GF-D8 (cell line): ENCODE measurements at regions not wholly inside any gene's neighbourhood (a gene's known extent, or its start where the extent isn't known, plus 50 kb on each side); places are given as distances from the start of the nearest gene placed in this dataset.

ENCODE experiments used
- DNase-seq: peaks from one replicate; lab custom pipeline; 2025; lab: John Stamatoyannopoulos, UW

DNA sequence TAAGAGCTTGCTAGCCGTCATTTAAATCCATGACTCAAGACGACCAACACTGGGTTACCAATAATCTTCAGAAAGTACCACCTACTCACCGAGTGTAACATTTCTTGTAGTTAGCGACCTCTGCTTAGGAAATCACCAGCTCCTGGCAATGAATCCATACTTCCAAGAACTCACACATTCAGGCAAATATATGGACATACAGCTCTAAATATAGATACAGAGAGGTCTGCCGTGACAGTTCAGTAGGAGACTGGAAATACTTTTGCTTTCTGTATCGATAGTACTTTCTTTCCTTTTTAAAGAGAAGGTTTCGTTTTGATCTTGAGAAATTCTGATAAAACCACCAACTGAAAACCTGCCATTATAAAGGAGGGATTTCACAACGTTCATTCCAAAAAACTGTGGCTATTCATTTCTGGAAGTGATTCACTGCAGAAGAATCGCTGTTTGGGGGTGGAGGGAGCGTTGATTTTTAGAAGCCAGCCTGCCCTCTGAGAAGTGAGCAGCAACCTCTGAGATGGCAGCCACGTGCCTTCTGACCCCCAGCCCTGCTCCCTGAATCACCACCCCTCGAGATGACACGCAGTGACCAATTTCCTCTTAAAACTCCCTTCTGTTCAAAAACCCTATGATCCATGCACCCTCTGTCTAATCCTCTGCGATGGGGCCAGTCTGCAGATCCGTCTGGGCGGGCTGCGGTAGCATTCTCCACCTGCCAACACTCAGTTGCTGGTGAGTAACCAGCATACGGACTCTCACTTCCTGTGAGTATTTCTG is 179.0 kb upstream of the KLF14 start:
- DNase-seq, result peak; percentile 84

- DNase-seq, result no peak
These were observed 179.9 kb upstream of the KLF14 start for GRCh38 chr7:130913639-130914553.

- DNase-seq, result no peak
These were observed 180.7 kb upstream of the KLF14 start for GRCh38 chr7:130914554-130915294.

GRCh38 chr7:130917669-130918128 is 183.7 kb upstream of the KLF14 start:
- DNase-seq, result no peak

DNA sequence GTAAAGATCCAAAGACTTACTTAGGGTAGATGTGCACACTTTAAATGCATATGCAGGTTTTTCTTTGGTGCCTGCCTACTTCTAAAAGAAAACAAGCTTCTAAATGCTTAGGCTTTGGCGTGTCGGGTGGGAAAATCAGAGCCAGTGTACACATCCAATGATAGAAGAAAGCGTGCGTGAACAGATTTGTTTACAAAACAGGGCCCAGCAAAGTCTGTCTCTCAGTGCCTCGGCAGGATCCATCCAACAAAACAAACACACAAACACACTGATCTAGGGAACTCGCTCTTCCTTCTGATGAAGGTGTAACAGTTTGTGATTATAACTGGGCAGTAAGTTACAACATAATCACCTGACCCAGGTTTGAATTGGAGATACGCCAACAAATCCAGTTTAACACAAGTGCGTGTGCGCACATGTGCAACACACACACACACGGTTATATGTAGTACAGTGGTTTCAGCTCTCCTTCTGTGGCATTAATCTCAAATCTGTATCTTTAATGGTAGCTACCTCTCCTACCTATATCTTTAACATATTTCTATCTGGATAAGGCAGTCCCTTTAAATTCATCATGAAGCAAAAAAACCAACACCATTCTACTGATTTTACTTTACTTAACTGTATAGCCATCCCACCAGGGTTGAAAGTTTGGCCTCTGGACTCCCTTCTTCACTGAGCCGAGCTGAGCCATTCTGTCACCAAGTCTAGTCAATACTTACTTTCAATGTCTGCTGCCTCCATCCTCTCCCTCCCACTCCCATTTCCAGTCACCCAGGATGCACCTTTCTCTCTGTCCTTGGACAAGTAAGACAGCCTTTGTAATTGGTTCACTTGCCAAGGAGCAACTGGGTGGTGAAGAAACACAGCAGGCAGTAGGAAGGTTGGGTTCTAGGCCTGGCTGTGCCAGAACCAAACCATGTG is 184.4 kb upstream of the KLF14 start:
- no peak for DNase-seq

GRCh38 chr7:130919316-130920103 is 185.5 kb upstream of the KLF14 start:
- DNase-seq, result no peak

- DNase-seq, result no peak
These were observed 186.1 kb upstream of the KLF14 start for GRCh38 chr7:130920122-130920521.

DNA sequence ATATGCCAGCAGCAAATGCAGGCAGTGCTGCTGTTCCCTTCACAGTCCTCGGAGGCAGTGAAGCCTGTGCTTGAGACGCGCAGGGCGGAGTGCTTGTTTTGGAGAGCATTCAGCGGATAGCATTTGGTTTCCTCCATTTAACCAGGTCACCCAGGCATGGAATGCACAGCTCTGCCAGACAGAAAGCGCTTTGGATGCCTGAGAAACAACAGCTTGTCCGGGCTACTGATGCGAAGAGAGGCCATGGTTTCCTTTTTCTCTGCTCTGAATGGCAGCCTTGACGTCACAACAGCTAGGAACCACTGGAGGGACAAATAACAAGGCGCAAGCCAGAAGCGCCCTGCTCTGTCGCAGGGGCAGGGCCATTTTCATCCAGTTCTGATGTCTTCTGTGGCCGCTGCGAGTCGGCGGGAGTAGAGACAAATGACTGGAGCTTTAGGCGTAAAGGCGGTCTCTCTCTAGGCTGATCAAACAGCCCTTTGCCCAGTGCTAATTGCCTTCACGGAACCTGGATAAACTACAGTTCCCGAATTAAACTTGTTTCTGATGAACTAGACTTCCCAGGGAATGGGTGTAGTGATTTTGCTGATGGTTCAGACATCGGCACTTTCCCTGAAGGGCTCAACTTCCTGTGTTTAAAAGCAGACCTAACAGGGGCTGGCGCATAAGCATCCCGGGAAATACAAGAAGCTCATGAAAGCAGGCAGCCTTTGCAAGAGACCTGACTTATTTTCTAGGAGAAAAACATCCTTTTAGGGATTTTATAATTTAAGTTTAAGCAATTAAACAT is 187.6 kb upstream of the KLF14 start:
- DNase-seq, result no peak

DNA sequence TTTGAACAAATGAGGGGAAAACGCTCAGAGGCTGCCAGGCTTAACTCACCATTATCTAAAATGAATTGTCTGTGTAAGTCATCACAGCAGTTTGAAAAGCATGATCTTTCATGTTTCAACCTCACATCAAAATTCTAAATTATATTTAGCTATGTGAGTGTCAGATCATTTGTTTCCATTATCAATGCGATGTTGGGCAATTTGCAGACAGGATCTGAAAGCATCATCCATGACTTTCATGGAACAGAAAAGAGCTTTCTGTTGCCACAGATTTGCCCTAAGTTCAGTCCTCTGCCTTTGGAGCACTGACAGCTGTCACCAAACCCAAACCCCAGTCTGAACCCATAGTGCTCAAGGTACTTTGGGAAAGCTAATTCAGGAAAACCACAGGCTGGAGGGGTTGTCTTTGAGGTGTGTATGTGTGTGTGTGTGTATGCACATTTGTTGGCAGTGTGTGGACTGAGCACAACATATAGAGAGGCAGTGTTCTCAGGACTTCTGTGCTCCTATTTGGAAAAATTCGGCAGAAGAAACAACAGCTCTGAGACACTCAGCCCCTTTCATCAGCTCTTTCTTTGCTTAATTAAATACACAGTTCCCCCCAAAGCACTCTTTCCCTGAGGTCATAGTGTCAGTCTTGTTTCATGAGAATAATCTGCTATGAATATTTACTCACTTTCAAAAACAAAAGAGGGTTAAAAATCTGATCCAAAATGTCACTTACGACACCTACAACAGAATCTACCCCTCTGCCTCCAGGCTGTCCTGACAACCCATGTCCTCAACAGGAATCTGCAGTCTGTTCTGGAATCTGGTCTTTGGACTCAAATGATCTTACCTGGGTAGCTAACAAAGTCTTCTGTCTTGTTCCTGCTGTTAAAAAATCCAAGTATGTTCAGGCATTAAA is 188.5 kb upstream of the KLF14 start:
- DNase-seq, result no peak

DNA sequence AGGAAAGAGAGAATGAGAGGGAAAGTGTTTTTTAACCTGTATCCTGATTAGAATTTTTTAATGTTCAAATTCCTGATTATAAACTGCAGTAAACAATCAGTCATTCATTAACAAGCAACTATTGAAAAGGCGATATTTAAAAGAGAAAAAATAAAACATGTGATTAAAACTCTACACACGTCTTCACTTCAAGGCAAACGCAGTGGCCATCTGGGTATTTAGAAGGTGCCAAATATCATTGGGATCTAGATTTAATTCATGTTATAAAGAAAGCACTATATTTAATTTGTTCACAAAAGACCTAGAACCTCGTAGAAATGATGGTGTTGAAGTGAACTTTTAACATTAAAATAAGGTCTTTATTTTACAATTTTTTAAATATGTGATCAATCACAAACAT is 189.4 kb upstream of the KLF14 start:
- DNase-seq, result no peak

DNA sequence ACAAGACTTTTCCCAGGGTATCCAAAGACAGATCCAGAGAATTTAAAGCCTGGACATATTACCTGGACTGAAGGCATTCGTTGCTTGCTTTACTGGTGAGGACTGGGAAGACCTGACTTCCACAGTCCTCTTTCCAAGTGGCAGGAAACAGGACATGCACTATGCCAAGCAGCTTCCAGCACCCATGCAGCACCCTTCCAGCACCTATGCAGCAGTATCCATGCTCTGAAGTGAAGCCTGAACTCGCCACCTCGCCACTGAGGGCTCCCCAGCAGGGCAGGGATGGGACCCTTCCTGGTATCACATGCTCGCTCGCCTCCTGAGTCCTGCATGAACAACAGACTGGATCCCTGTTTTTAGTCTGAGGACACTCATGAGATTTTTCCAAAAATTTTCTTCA is 189.9 kb upstream of the KLF14 start:
- DNase-seq, result no peak

DNA sequence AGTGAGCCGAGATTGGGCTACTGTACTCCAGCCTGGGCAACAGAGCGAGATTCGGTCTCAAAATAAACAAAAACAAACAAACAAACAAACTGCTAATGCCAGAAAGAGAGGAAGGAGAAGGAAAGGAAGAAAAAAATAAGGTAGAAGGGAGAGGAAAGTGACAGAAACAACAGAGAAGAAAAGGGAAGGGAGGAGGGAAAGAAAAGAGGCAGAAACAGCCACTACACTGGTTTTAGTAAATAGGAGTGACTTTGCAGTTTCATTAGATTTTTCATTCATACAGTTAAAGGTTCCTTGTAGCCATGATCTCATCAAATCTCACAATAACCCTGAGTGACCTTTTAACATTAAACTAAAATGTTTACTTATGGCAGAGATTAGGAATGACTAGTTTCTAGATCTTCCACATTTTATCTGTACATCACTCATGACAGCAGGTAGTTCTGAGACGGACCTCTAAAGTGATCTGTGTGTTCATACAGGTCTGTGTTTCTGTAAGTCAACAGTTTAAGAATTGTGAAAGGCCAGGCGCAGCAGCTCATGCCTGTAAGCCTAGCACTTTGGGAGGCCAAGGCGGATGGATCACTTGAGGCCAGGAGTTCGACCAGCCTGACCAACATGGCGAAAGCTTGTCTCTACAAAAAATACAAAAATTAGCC is 191.3 kb upstream of the KLF14 start:
- DNase-seq, result no peak

- DNase-seq, result no peak
These were observed 192.1 kb upstream of the KLF14 start for GRCh38 chr7:130926001-130926691.

DNA sequence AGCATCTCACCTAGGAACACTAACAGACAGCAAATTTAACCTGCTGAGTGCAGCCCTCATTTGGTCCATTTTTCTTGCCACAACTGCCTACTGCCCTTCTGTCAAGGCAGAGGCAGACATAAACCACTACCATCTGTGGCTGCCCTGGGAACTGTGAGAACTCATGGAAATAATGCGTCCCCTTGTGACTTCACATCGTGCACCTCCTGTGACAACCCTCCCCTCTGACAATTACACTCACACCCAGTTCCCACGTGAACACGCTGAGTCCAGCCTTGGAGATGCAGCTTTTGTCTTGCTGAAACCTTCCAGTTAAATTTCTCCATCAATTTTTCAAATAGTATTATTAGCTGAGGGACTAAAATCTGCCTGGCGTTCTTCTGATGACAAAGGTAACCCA is 193.1 kb upstream of the KLF14 start:
- no peak for DNase-seq

GRCh38 chr7:130927564-130927963 is 193.6 kb upstream of the KLF14 start:
- no peak for DNase-seq

- no peak for DNase-seq
These were observed 196.1 kb upstream of the KLF14 start for GRCh38 chr7:130929896-130930659.

DNA sequence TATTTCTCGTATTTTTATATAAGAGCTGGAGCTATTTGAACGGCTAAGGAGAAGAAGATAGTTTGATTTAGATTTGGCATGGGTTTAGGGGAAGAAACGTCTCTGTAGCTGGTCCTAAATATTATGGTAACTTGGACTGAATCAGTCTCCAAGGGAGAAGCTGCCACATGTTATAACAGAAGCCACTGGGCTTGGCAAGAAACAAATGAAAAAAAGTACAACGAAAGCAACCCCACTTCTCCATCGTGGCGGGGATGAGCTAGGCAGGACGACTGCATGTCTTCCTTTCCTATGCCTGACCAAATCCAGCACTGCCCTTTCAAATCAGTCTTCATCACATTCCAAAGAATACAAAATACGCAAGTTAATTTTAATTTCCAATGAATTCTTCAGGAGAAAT is 196.7 kb upstream of the KLF14 start:
- DNase-seq, result no peak
